H7 (cell line): ENCODE measurements at regions not wholly inside any gene's neighbourhood (a gene's known extent, or its start where the extent isn't known, plus 50 kb on each side); places are given as distances from the start of the nearest gene placed in this dataset.

ENCODE experiments used
- DNase-seq: peaks from one replicate; pipeline ENCODE4 v3.0.0; 2012
- H3K27me3 ChIP-seq: 2 replicates; pipeline ENCODE4 v1.6.0; 2011; ENCODE audit warnings: mild to moderate bottlenecking, low read length; ENCODE audit not compliant: control insufficient read depth, insufficient read depth
- H3K36me3 ChIP-seq: replicated peaks from 2 replicates; pipeline ENCODE4 v1.5.1; 2011; ENCODE audit warnings: low read length; ENCODE audit not compliant: control insufficient read depth, insufficient read depth
- H3K4me3 ChIP-seq: 2 replicates; pipeline ENCODE4 v1.5.1; 2011; ENCODE audit warnings: low read depth, mild to moderate bottlenecking, control low read depth, low read length, moderate library complexity; ENCODE audit not compliant: insufficient read depth

DNA sequence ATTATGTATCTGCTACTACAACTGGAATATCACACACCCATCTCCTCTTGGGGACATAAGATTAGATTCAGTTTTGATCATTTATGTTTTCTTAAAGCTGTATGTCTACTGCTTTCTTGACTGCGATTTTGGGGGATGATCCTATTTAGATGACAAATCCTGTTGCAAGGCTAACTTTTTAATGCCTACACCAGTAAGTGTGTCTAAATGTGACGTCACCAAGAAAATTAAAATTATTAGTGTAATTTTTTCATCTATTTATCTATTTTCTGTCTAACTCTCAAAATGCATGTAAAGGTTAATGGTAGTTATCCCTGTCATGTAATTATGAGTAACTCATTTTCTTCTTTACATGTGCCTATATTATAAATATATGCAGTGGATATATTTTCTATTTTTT is 170.9 kb upstream of the PPFIA2 start:
- no peak for DNase-seq
- Histone ChIP-seq H3K4me3 (no peak overlapping the region), H3K27me3 (no peaks in the 10 kb centered on the region), H3K36me3 (no peaks in the 10 kb centered on the region)

DNA sequence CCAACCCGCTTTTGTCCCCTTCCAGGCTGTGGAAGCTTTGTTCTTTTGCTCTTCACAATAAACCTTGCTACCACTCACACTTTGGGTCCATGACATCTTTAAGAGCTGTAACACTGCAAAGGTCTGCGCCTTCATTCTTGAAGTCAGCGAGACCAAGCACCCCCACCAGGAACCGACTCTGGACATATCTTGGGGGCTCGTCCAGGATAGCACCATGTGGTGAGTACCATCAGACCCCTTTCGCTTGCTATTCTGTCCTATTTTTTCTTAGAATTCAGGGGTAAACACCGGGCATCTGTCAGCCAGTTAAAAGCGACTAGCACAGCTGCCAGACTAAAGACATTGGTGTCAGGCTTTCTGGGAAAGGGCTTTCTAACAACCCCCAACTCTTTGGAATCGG is 137.6 kb upstream of the PPFIA2 start:
- no peak overlapping the region for H3K4me3 ChIP-seq
- H3K27me3 ChIP-seq = no peaks in the 10 kb centered on the region
- H3K36me3 ChIP-seq = no peaks in the 10 kb centered on the region
- DNase-seq = no peak

DNA sequence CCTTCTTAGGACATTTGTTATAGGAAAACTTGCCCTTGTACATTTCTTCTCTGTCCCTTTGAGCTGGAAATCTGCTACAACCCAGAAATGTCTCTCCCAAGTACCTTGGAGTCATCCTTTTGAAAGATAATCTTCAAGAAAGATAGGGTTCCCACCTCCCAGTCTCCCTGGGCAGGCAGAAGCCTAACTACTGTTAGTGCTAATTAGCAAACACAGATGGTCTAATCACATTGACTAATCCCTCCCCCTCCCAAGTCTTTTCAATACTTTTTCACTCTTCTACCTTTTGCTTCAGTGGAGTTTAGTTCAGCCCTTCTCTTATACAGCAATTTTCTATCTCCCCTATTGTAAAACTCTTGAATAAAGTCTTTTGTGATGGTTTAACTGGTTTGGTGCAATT is 129.8 kb upstream of the PPFIA2 start:
- no peaks in the 10 kb centered on the region for H3K27me3 ChIP-seq
- no peak for DNase-seq
- H3K4me3 ChIP-seq = no peak overlapping the region
- no peaks in the 10 kb centered on the region for H3K36me3 ChIP-seq

GRCh38 chr12:81888106-81888740 is 129.1 kb upstream of the PPFIA2 start:
- no peaks in the 10 kb centered on the region for H3K27me3 ChIP-seq
- no peak overlapping the region for H3K4me3 ChIP-seq
- no peaks in the 10 kb centered on the region for H3K36me3 ChIP-seq
- no peak for DNase-seq

DNA sequence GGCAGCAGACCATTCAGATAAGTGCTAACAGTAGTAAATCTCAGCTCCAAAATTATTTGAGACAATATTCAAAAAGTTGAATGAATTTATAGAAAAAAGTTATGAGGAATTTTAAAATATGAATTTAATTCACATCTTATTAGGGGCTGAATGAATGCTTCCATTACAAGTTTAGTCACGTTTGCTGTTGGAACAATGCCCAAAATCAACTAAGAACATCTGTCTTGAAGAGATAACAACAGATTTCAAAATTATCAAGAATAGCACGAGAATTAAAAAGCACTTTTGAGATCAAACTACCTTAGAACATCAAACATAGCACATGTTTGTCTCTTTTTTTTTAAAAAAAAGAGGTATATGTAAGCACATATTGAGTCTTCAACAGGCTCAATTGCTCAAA is 115.4 kb upstream of the PPFIA2 start:
- Histone ChIP-seq H3K36me3 (no peaks in the 10 kb centered on the region), H3K4me3 (no peak overlapping the region), H3K27me3 (no peaks in the 10 kb centered on the region)
- DNase-seq = no peak

- Histone ChIP-seq H3K36me3 (no peaks in the 10 kb centered on the region), H3K4me3 (no peak overlapping the region), H3K27me3 (no peaks in the 10 kb centered on the region)
- no peak for DNase-seq
These were observed 115.0 kb upstream of the PPFIA2 start for GRCh38 chr12:81874166-81874565.

DNA sequence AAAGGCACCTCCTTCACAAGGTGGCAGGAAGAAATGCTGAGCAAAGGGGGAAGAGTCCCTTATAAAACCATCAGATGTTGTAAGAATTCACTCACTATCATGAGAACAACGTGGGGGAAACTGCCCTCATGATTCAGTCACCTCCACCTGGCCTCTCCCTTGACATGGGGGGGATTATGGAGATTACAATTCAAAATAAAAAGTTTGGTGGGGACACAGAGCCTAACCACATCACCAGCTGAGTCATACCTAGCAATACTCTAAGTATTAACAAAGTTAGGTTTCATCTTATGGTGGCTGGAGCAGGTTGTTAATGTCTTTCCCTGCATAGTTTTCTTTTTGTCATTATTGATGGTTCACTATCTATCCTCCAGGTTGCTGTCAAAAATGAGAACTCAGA is 113.2 kb upstream of the PPFIA2 start:
- Histone ChIP-seq H3K27me3 (no peaks in the 10 kb centered on the region), H3K4me3 (no peak overlapping the region), H3K36me3 (no peaks in the 10 kb centered on the region)
- DNase-seq = no peak

GRCh38 chr12:81866081-81866480 is 106.9 kb upstream of the PPFIA2 start:
- DNase-seq = no peak
- Histone ChIP-seq H3K4me3 (no peak overlapping the region), H3K27me3 (no peaks in the 10 kb centered on the region), H3K36me3 (no peaks in the 10 kb centered on the region)

- H3K4me3 ChIP-seq = no peak overlapping the region
- H3K36me3 ChIP-seq = no peaks in the 10 kb centered on the region
- no peak for DNase-seq
- H3K27me3 ChIP-seq = no peaks in the 10 kb centered on the region
These were observed 104.3 kb upstream of the PPFIA2 start for GRCh38 chr12:81863406-81863805.

DNA sequence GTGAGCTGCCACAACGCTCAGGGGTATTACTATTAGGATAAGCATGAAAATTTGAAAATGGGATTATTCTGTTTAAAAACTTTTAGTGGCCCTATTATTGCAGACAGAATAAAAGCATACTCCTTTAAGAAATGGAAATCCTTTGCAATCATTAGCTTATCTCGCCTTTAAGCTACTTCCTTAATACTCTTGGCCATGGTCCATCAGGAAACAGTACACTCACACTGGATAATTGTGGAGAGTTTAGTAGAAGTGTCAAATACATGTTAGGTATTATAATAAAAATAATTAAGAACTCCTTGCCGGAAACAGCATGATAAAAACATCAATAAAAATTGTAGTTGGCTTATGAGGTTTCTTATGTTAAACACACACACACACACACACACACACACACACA is 100.4 kb upstream of the PPFIA2 start:
- no peak for DNase-seq
- Histone ChIP-seq H3K4me3 (no peak overlapping the region), H3K27me3 (no peaks in the 10 kb centered on the region), H3K36me3 (no peaks in the 10 kb centered on the region)

DNA sequence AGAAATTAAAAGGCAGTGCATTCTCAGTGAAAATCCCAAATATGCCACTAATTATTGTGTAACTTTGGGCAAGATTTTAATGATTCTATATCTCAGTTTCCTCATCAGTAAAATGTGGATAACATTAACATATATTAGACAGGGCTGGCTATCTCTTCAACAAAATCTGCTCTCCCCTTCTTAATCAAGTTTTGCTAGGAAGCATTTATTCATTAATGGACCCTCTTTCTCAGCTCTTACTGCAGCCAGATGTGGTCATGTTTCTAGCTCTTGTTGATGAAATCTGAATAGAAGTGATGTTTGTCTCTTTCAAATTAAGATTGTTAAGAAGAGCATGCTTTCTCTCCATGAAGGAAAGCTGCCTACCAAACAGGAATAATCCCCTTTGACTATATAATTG is 84.4 kb upstream of the PPFIA2 start:
- no peaks in the 10 kb centered on the region for H3K27me3 ChIP-seq

GRCh38 chr12:81835783-81836182 is 76.6 kb upstream of the PPFIA2 start:
- Histone ChIP-seq H3K27me3 (no peaks in the 10 kb centered on the region), H3K36me3 (no peaks in the 10 kb centered on the region), H3K4me3 (no peak overlapping the region)
- no peak for DNase-seq

More for the DNA sequence above, 84.4 kb upstream of the PPFIA2 start:
- H3K36me3 ChIP-seq = no peaks in the 10 kb centered on the region
- no peak overlapping the region for H3K4me3 ChIP-seq
- no peak for DNase-seq

DNA sequence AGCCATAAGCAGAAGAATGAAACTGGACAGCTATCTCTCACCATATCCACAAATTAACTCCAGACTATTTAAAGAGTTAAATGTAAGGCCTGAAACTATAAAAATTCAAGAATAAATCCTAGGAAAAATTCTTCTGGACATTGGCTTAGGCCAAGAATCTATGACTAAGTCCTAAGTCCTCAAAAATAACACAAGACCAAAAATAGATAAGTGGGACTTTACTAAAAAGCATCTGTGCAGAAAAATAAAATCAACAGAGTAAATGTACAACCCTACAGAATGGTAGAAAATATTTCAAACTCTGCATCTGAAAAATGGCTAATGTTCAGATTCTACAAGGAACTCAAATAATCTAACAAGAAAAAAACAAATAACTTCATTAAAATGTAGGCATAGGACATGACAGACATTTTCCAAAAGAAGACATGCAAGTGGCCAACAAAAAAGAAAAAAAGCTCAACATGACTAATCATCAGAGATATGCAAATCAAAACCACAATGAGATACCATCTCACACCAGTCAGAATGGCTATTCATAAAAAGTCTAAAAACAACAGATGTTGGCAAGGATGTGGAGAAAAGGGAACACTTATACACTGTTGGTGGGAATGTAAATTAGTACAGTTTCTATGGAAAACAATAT is 61.0 kb upstream of the PPFIA2 start:
- Histone ChIP-seq H3K4me3 (no peak overlapping the region), H3K27me3 (no peaks in the 10 kb centered on the region), H3K36me3 (no peaks in the 10 kb centered on the region)
- DNase-seq = no peak

- no peak overlapping the region for H3K4me3 ChIP-seq
- no peak for DNase-seq
These were observed 56.5 kb upstream of the PPFIA2 start for GRCh38 chr12:81815611-81816010.

DNA sequence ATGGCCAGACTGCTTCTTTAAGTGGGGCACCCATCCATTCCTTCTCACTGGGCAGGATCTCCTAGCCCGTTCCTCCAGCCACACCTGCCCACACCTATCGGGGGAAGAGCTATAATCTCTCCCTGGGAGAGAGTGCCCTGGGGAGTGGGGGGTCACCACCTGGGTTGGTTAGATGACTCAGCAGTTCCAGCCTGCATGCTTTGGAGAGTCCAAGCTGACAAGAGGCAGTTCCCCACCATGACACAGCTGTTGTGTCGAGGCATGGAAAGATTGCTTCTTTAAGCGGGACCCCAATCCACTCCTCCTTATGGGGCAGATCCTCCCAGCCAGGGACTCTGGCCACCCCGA is 52.6 kb upstream of the PPFIA2 start:
- Histone ChIP-seq H3K36me3 (no peaks in the 10 kb centered on the region), H3K4me3 (no peak overlapping the region), H3K27me3 (no peaks in the 10 kb centered on the region)
- DNase-seq = no peak

More at GRCh38 chr12:81815611-81816010, 56.5 kb upstream of the PPFIA2 start:
- Histone ChIP-seq H3K27me3 (no peaks in the 10 kb centered on the region), H3K36me3 (no peaks in the 10 kb centered on the region)
